GM18868 (cell line): ENCODE measurements at regions not wholly inside any gene's neighbourhood (a gene's known extent, or its start where the extent isn't known, plus 50 kb on each side); places are given as distances from the start of the nearest gene placed in this dataset.
"Not testable (repeated sequence)": the region's sequence is repeated elsewhere in the genome, so short reads cannot be mapped to it uniquely, and the experiment has no call there.

ENCODE experiments used
- ATAC-seq: cut with Tn5 transposase; IDR thresholded peaks from one replicate; pipeline ENCODE4 v1.9.1; 2021; ENCODE audit warnings: mild to moderate bottlenecking, moderate library complexity; ENCODE audit not compliant: unreplicated experiment

GRCh38 chr2:239806276-239806675 is 218.9 kb downstream of the NDUFA10 start:
- ATAC-seq = no peak

GRCh38 chr2:239805414-239805813 is 219.7 kb downstream of the NDUFA10 start:
- no peak for ATAC-seq

GRCh38 chr2:239805043-239805329 is 220.2 kb downstream of the NDUFA10 start:
- no peak for ATAC-seq

GRCh38 chr2:239804161-239805042 is 220.7 kb downstream of the NDUFA10 start:
- ATAC-seq = no peak

GRCh38 chr2:239803766-239804115 is 221.4 kb downstream of the NDUFA10 start:
- ATAC-seq = no peak

GRCh38 chr2:239803102-239803765 is 221.9 kb downstream of the NDUFA10 start:
- ATAC-seq = no peak

GRCh38 chr2:239802185-239802649 is 222.9 kb downstream of the NDUFA10 start:
- no peak for ATAC-seq

- no peak for ATAC-seq
These were observed 223.5 kb downstream of the NDUFA10 start for GRCh38 chr2:239801404-239802184.

- ATAC-seq = no peak
These were observed 224.3 kb downstream of the NDUFA10 start for GRCh38 chr2:239800785-239801386.

GRCh38 chr2:239797316-239797715 is 227.8 kb downstream of the NDUFA10 start:
- no peak for ATAC-seq

GRCh38 chr2:239795761-239796160 is 229.4 kb downstream of the NDUFA10 start:
- not testable (repeated sequence) for ATAC-seq

GRCh38 chr2:239793836-239794235 is 231.3 kb downstream of the NDUFA10 start:
- ATAC-seq = no peak

- ATAC-seq = no peak
These were observed 232.1 kb downstream of the NDUFA10 start for GRCh38 chr2:239793086-239793485.

GRCh38 chr2:239792405-239793084 is 232.6 kb downstream of the NDUFA10 start:
- ATAC-seq = no peak

GRCh38 chr2:239791526-239792404 is 233.4 kb downstream of the NDUFA10 start:
- ATAC-seq = no peak

GRCh38 chr2:239790721-239791120 is 234.4 kb downstream of the NDUFA10 start:
- no peak for ATAC-seq

- no peak for ATAC-seq
These were observed 234.8 kb downstream of the NDUFA10 start for GRCh38 chr2:239790313-239790712.

GRCh38 chr2:239789711-239790110 is 235.4 kb downstream of the NDUFA10 start:
- ATAC-seq = no peak

GRCh38 chr2:239788576-239789098 is 236.5 kb downstream of the NDUFA10 start:
- ATAC-seq = no peak
